ENCODE measurements at regions not wholly inside any gene's neighbourhood (a gene's known extent, or its start where the extent isn't known, plus 50 kb on each side); places are given as distances from the start of the nearest gene placed in this dataset.
"Not testable (repeated sequence)": the region's sequence is repeated elsewhere in the genome, so short reads cannot be mapped to it uniquely, and the experiment has no call there.

DNA sequence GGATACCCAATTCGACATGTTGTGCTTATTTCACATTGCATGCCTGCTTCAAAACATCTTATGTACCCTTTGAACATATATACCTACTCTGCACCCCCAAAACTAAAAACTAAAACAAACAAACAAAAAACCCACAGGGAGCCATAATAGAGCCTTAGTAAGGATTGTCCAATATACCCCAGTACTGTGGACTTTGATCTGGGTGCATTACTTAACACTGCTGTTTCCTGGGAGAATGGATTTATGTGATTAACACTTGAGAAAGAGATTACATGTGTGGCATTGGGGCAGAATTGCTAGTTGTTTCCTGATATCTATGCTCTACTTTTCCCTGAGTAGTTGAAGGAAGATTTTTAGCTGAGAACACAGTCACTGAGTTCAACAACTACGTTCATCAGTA, 583.4 kb upstream of the ROBO1 start:
- Histone ChIP-seq H3K36me3 (no peaks in the 10 kb centered on the region), H3K9me3 (no peaks in the 10 kb centered on the region), H3K4me1 (no peaks in the 10 kb centered on the region), H3K27me3 (no peaks in the 10 kb centered on the region), H3K4me3 (no peak overlapping the region), H3K27ac (no peak overlapping the region), H3K9ac (ENCODE audit: low read depth in 2 of 2, low read length in 2 of 2) (no peak overlapping the region)
- TF ChIP-seq, protein P1, sequence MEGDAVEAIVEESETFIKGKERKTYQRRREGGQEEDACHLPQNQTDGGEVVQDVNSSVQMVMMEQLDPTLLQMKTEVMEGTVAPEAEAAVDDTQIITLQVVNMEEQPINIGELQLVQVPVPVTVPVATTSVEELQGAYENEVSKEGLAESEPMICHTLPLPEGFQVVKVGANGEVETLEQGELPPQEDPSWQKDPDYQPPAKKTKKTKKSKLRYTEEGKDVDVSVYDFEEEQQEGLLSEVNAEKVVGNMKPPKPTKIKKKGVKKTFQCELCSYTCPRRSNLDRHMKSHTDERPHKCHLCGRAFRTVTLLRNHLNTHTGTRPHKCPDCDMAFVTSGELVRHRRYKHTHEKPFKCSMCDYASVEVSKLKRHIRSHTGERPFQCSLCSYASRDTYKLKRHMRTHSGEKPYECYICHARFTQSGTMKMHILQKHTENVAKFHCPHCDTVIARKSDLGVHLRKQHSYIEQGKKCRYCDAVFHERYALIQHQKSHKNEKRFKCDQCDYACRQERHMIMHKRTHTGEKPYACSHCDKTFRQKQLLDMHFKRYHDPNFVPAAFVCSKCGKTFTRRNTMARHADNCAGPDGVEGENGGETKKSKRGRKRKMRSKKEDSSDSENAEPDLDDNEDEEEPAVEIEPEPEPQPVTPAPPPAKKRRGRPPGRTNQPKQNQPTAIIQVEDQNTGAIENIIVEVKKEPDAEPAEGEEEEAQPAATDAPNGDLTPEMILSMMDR (IDR thresholded peaks at IDR 0.05), result no peak
- DNase-seq, result no peak
- intact Hi-C loops (cut with DNase I), result no loop called here

DNA sequence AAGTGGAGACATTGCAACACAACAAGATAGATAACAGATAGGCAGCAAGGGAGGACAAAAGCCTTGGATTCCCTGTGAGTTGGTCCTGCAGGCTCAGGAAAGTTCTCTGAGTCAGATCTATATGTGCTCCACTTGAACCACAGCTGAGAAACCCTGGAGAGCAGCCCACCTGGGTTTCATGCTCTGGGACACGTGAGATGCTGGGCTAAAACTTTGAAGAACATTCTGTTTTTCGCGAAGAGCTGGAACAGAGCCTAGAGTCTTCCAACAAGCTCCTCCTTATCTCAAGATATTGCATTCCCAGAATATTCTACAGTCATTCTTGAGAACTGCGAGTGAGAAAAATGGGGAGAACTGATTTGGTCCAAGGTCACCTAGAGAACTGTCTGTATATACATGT, 583.0 kb upstream of the ROBO1 start:
- TF ChIP-seq, protein P1 (IDR thresholded peaks at IDR 0.05), result no peak
- Histone ChIP-seq H3K4me1 (no peaks in the 10 kb centered on the region), H3K27ac (no peak overlapping the region), H3K9me3 (no peaks in the 10 kb centered on the region), H3K36me3 (no peaks in the 10 kb centered on the region), H3K9ac (ENCODE audit: low read depth in 2 of 2, low read length in 2 of 2) (no peak overlapping the region), H3K4me3 (no peak overlapping the region), H3K27me3 (no peaks in the 10 kb centered on the region)
- DNase-seq, result no peak
- intact Hi-C loops (cut with DNase I), result no loop called here

DNA sequence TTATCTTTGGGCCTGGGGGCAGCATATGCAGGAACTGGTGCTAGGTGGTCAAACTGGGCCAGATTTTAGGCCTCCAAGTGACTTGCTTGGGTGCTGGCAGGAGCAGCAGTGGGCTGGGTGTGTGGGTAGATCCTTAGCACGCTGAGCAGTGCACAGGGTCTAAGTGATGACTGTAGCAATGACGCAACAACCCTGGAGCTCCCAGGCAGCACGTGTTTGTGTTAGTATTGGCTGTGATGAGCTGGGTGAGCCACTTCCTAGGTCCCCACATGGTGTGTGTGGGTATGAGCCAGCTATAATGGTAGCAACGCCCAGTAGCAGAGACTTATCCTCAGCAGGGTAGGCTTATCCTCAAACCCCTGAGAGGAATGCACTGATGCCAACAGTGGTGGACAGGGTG, 570.6 kb upstream of the ROBO1 start:
- TF ChIP-seq, protein P1 (IDR thresholded peaks at IDR 0.05), result no peak
- no peaks in the 10 kb centered on the region for H3K9me3 ChIP-seq
- H3K36me3 ChIP-seq, result no peaks in the 10 kb centered on the region
- intact Hi-C loops (cut with DNase I), result no loop called here
- no peak overlapping the region for H3K9ac ChIP-seq (ENCODE audit: low read depth in 2 of 2, low read length in 2 of 2)
- no peak overlapping the region for H3K27ac ChIP-seq
- no peaks in the 10 kb centered on the region for H3K4me1 ChIP-seq
- H3K27me3 ChIP-seq, result no peaks in the 10 kb centered on the region
- DNase-seq, result no peak
- H3K4me3 ChIP-seq, result no peak overlapping the region

DNA sequence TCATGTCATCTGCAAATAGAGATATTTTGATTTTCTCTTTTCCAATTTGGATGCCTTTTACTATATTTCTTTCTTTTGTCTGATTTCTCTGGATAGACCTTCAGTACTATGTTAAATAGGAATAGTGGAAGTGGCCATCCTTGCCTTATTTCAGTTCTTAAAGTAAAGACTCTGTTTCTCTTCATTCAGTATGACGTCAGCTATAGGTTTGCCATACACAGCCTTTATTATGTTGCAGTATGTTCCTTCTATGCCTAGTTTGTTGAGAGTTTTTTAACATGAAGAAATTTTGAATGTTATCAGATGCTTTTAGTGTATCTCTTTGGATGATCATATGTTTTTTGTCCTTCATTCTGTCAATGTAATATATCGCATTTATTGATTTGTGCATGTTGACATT, 566.7 kb upstream of the ROBO1 start:
- no peak for DNase-seq
- intact Hi-C loops (cut with DNase I), result no loop called here
- TF ChIP-seq, protein P1 (IDR thresholded peaks at IDR 0.05), result no peak
- no peak overlapping the region for H3K4me3 ChIP-seq
- H3K27me3 ChIP-seq, result no peaks in the 10 kb centered on the region
- H3K9ac ChIP-seq (ENCODE audit: low read depth in 2 of 2, low read length in 2 of 2), result no peak overlapping the region
- H3K9me3 ChIP-seq, result no peaks in the 10 kb centered on the region
- H3K4me1 ChIP-seq, result no peaks in the 10 kb centered on the region
- H3K36me3 ChIP-seq, result no peaks in the 10 kb centered on the region
- no peak overlapping the region for H3K27ac ChIP-seq

DNA sequence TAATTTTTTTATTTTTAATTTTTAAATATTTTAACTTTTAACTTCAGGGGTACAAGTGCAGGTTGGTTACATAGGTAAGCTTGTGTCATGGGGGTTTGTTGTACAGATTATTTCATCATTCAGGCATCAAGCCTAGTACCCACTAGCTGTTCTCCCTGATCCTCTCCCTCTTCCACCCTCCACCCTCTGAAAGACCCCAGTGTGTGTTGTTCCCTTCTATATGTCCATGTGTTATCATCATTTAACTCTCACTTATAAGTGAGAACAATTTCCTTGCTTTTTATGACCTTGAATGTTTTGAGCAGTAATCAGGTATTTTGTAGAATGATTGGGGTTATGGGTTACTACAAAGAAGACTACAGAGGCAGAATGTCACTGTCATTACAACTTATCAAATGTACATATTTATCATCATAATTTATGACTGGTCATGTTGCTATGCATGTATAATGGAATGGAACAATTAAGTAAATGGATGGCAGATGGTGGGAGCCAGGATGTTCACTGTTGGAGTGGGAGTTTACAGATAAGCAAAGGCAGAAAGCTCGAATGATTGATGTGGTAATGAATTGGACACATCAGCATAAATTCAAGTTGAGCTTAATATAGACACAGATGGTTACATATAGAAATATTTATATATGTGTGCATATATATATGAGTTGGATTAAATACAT, 563.8 kb upstream of the ROBO1 start:
- H3K36me3 ChIP-seq, result no peaks in the 10 kb centered on the region
- DNase-seq, result no peak
- H3K9me3 ChIP-seq, result no peaks in the 10 kb centered on the region
- H3K9ac ChIP-seq (ENCODE audit: low read depth in 2 of 2, low read length in 2 of 2), result no peak overlapping the region
- no peak overlapping the region for H3K27ac ChIP-seq
- TF ChIP-seq, protein P1 (IDR thresholded peaks at IDR 0.05), result no peak
- intact Hi-C loops (cut with DNase I), result no loop called here
- no peak overlapping the region for H3K4me3 ChIP-seq
- H3K4me1 ChIP-seq, result no peaks in the 10 kb centered on the region
- no peaks in the 10 kb centered on the region for H3K27me3 ChIP-seq

DNA sequence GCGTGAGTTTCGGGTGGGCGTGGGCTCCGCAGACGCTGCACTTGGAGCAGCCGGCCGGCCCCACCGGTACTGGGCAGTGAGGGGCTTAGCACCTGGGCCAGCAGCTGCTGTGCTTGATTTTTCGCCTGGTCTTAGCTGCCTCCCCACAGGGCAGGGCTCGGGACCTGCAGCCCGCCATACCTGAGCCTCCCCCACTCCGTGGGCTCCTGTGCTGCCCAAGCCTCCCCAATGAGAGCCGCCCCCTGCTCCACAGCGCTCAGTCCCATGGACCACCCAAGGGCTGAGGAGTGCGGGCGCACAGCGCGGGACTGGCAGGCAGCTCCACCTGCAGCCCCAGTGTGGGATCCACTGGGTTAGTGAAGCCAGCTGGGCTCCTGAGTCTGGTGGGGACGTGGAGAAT, 546.7 kb upstream of the ROBO1 start:
- intact Hi-C loops (cut with DNase I); DNase-seq; H3K4me1 ChIP-seq; H3K4me3 ChIP-seq; H3K36me3 ChIP-seq; H3K27ac ChIP-seq; H3K9ac ChIP-seq (ENCODE audit: low read depth in 2 of 2, low read length in 2 of 2); H3K9me3 ChIP-seq; H3K27me3 ChIP-seq: not testable (repeated sequence)

Measured in colonic mucosa (tissue), 4 donors.